Transverse colon (tissue), 4 donors: ENCODE measurements at regions not wholly inside any gene's neighbourhood (a gene's known extent, or its start where the extent isn't known, plus 50 kb on each side); places are given as distances from the start of the nearest gene placed in this dataset.

ENCODE experiments used
- EP300 ChIP-seq: sonication (generic); formaldehyde crosslinking; IDR thresholded peaks from one replicate; pipeline ENCODE4 v1.6.1; 2017; ENCODE audit warnings: antibody characterized with exemption, low read depth
- POLR2A ChIP-seq: fragments of 450-650 bp; IDR thresholded peaks from one replicate; pipeline ENCODE4 v1.6.1; 2016; ENCODE audit warnings: antibody characterized with exemption, mild to moderate bottlenecking, moderate library complexity
- POLR2AphosphoS5 ChIP-seq, 3 donors: sonication (generic); formaldehyde crosslinking; IDR thresholded peaks; one replicate each; pipeline ENCODE4 v1.6.1; 2016; ENCODE audit warnings: antibody characterized with exemption in 3 of 3
- TF ChIP-seq, protein P1 (sequence below), 5 experiments: fragments of 200-600 bp in 3 of 5; fragments of 450-650 bp in 2 of 5; sonication (generic) in 3 of 5; IDR thresholded peaks; 1 replicate in 2 of 5; 2 replicates in 3 of 5; pipeline ENCODE4 v1.5.1; 2016 to 2017; ENCODE audit warnings: antibody characterized with exemption in 5 of 5, inconsistent platforms in 3 of 5, mild to moderate bottlenecking in 2 of 5, moderate library complexity in 1 of 5

DNA sequence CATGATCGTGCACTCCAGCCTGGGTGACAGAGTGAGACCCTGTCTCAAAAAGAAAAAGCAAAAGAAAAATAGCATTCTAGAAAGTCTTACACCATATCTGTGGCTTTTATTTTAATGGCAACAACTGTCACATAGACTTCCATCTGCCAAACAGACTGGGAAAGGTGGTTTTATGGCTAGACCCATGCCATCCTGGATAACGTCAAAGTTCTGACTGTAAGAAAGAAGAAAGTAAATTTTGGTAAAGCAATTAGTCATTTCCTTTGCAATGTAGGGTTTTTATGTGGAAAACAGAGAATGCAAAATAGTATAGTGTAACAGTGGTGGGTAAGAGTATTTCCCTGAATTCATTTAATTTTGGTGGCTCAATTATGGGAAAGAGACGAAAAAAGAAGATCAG lies 75.5 kb upstream of the BARX2 start:
- TF ChIP-seq POLR2AphosphoS5 (IDR thresholded peaks at IDR 0.05) (no peak), EP300 (no peak), POLR2A (no peak)
- TF ChIP-seq, protein P1, sequence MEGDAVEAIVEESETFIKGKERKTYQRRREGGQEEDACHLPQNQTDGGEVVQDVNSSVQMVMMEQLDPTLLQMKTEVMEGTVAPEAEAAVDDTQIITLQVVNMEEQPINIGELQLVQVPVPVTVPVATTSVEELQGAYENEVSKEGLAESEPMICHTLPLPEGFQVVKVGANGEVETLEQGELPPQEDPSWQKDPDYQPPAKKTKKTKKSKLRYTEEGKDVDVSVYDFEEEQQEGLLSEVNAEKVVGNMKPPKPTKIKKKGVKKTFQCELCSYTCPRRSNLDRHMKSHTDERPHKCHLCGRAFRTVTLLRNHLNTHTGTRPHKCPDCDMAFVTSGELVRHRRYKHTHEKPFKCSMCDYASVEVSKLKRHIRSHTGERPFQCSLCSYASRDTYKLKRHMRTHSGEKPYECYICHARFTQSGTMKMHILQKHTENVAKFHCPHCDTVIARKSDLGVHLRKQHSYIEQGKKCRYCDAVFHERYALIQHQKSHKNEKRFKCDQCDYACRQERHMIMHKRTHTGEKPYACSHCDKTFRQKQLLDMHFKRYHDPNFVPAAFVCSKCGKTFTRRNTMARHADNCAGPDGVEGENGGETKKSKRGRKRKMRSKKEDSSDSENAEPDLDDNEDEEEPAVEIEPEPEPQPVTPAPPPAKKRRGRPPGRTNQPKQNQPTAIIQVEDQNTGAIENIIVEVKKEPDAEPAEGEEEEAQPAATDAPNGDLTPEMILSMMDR (IDR thresholded peaks at IDR 0.05), result no peak
